Endodermal cell (in vitro differentiated cells): ENCODE measurements at regions not wholly inside any gene's neighbourhood (a gene's known extent, or its start where the extent isn't known, plus 50 kb on each side); places are given as distances from the start of the nearest gene placed in this dataset.

Source experiments
- DNase-seq: peaks from one replicate; pipeline ENCODE4 v3.0.0-alpha.2; 2017
- H3K27ac ChIP-seq: 2 replicates; pipeline ENCODE4 v1.5.1; 2013; ENCODE audit warnings: mild to moderate bottlenecking, low read depth, low read length, moderate library complexity
- H3K27me3 ChIP-seq: 2 replicates; pipeline ENCODE4 v1.6.1; 2013; ENCODE audit warnings: mild to moderate bottlenecking, low read length, moderate library complexity; ENCODE audit not compliant: insufficient read depth, control insufficient read depth, poor library complexity, severe bottlenecking
- H3K36me3 ChIP-seq: 2 replicates; pipeline ENCODE4 v1.7.0; 2013; ENCODE audit warnings: mild to moderate bottlenecking, low read length, moderate library complexity; ENCODE audit not compliant: control insufficient read depth, insufficient read depth
- H3K4me1 ChIP-seq: one replicate; pipeline ENCODE4 v1.7.0; 2013; ENCODE audit warnings: low read length; ENCODE audit not compliant: control insufficient read depth, insufficient read depth
- H3K4me3 ChIP-seq: 2 replicates; pipeline ENCODE4 v1.5.1; 2013; ENCODE audit warnings: mild to moderate bottlenecking, low read length, moderate library complexity
- H3K9ac ChIP-seq: 2 replicates; pipeline ENCODE4 v1.6.1; 2013; ENCODE audit warnings: mild to moderate bottlenecking, low read length, moderate library complexity; ENCODE audit not compliant: poor library complexity, severe bottlenecking; ENCODE audit errors: extremely low read depth
- H3K9me3 ChIP-seq: 2 replicates; pipeline ENCODE4 v1.6.1; 2013; ENCODE audit warnings: mild to moderate bottlenecking, low read length, moderate library complexity; ENCODE audit not compliant: control insufficient read depth
- H3K27ac Mint-ChIP-seq: 2 replicates; pipeline ENCODE4 v1.8.0; 2020; ENCODE audit warnings: mixed read lengths
- H3K27me3 Mint-ChIP-seq: 2 replicates; pipeline ENCODE4 v1.8.0; 2021; ENCODE audit warnings: mild to moderate bottlenecking, mixed read lengths; ENCODE audit not compliant: insufficient read depth
- H3K36me3 Mint-ChIP-seq: 2 replicates; pipeline ENCODE4 v1.8.0; 2020; ENCODE audit warnings: low read depth, mixed read lengths
- H3K4me1 Mint-ChIP-seq: 2 replicates; pipeline ENCODE4 v1.8.0; 2020; ENCODE audit warnings: mixed read lengths
- H3K4me3 Mint-ChIP-seq: 2 replicates; pipeline ENCODE4 v1.8.0; 2020; ENCODE audit warnings: mild to moderate bottlenecking, moderate library complexity, mixed read lengths
- H3K9me3 Mint-ChIP-seq: 2 replicates; pipeline ENCODE4 v1.8.0; 2020; ENCODE audit warnings: mild to moderate bottlenecking, mixed read lengths
- WGBS, 2 experiments: methylation state at CpG; one replicate each; pipeline versions ENCODE4 v1.1.5 to v1.1.7; 2013; ENCODE audit warnings: missing lambda C conversion rate in 2 of 2, mixed read lengths in 1 of 2; ENCODE audit not compliant: insufficient coverage in 1 of 2, insufficient read length in 1 of 2; 5-methylcytosine and 5-hydroxymethylcytosine counted together
- TF ChIP-seq, protein P1 (sequence below): fragments of 200-600 bp; sonication (generic); conservative IDR thresholded peaks from 2 replicates; pipeline ENCODE4 v1.5.0; 2021; ENCODE audit warnings: antibody characterized with exemption, mild to moderate bottlenecking

DNA sequence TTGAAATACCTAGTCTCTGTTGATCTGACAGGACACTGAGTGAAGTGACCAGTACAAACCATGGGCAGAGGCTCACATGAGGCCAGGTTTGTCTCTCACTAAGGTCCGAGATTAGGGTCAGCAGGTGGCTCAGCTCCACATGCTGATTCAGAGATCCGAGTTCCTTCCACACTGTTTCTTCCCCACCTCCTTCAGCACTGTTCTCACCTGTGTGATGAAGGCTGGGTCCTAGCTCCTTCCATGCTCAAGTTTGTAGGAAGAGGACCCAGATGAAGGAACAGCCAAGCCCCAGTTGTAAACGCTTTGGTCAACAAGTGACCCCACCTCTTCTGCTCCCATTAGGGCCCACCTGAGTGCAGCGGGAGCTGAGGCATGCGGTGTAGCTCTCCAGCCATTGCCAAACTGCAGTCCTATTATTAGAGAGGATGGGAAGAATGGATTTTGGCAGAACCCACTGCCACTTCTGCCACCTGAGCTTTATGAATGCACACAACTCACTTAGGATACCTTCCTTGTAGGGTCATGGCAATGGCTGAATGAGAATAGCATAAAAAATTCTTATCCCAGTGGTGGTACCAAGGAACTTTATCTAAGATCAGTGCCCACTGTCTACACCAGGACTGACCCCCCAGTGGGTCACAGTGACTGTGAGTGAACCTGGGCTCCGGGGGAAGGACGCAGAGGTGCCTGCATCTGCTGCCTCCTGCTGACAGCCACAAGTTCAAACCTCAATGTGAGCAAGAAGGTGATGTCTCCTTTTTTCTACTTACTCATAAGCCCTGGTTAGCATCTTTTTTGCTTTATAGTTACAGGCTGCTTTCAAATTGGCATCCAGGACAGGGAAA lies 324.8 kb upstream of the HS6ST1 start:
- 83% methylated on average over 2 to 7 of the region's 7 CpGs for WGBS, 2 experiments
- Mint-ChIP-seq H3K4me1 (peaks cover 64% of the 10 kb centered on the region), H3K9me3 (no peaks in the 10 kb centered on the region), H3K4me3 (no peak overlapping the region), H3K27me3 (peaks cover 18% of the 10 kb centered on the region), H3K27ac (no peak overlapping the region), H3K36me3 (no peaks in the 10 kb centered on the region)
- H3K27ac ChIP-seq = peak overlapping the region; percentile 96
- no peaks in the 10 kb centered on the region for H3K27me3 ChIP-seq
- peaks cover 21% of the 10 kb centered on the region for H3K4me1 ChIP-seq
- no peak overlapping the region for H3K4me3 ChIP-seq
- TF ChIP-seq, protein P1, sequence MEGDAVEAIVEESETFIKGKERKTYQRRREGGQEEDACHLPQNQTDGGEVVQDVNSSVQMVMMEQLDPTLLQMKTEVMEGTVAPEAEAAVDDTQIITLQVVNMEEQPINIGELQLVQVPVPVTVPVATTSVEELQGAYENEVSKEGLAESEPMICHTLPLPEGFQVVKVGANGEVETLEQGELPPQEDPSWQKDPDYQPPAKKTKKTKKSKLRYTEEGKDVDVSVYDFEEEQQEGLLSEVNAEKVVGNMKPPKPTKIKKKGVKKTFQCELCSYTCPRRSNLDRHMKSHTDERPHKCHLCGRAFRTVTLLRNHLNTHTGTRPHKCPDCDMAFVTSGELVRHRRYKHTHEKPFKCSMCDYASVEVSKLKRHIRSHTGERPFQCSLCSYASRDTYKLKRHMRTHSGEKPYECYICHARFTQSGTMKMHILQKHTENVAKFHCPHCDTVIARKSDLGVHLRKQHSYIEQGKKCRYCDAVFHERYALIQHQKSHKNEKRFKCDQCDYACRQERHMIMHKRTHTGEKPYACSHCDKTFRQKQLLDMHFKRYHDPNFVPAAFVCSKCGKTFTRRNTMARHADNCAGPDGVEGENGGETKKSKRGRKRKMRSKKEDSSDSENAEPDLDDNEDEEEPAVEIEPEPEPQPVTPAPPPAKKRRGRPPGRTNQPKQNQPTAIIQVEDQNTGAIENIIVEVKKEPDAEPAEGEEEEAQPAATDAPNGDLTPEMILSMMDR = no peak
- no peak overlapping the region for H3K9ac ChIP-seq
- no peaks in the 10 kb centered on the region for H3K36me3 ChIP-seq
- H3K9me3 ChIP-seq = no peaks in the 10 kb centered on the region
- peak; percentile 47 for DNase-seq

DNA sequence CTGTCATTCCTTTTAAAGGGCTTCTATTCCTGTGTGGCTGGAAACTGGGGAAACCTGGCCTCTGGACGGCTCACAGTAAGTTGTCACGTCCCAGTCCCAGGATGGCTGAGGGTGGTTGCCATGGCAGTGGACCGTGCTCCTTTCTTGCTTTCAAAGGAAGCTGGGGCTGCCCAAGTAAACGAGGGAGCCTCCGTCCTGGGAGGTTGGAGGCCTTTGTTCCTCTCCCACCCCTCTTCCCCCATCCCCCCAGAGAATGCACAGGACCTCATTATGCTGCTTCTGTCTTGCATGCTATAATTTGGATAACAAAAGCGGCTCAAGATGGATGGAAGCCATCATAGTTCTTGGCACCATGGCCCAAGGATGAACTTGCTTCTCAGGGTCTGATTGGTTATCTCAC lies 325.5 kb upstream of the HS6ST1 start:
- TF ChIP-seq, protein P1 = no peak
- H3K9me3 ChIP-seq = no peaks in the 10 kb centered on the region
- no peaks in the 10 kb centered on the region for H3K36me3 Mint-ChIP-seq
- peak overlapping the region; percentile 96 for H3K27ac ChIP-seq
- no peak overlapping the region for H3K4me3 Mint-ChIP-seq
- H3K27me3 ChIP-seq = no peaks in the 10 kb centered on the region
- no peaks in the 10 kb centered on the region for H3K36me3 ChIP-seq
- DNase-seq = peak; percentile 62
- 48 to 72% methylated on average over 3 to 6 of the region's 6 CpGs for WGBS, 2 experiments
- peak overlapping the region; percentile 58 for H3K27ac Mint-ChIP-seq
- no peaks in the 10 kb centered on the region for H3K9me3 Mint-ChIP-seq
- peaks cover 18% of the 10 kb centered on the region for H3K27me3 Mint-ChIP-seq
- peaks cover 57% of the 10 kb centered on the region for H3K4me1 Mint-ChIP-seq
- H3K4me1 ChIP-seq = peaks cover 14% of the 10 kb centered on the region
- H3K9ac ChIP-seq = no peak overlapping the region
- H3K4me3 ChIP-seq = no peak overlapping the region

GRCh38 chr2:128644718-128645256 lies 326.1 kb upstream of the HS6ST1 start:
- TF ChIP-seq, protein P1 = peak; percentile 82
- Mint-ChIP-seq H3K4me1 (peaks cover 51% of the 10 kb centered on the region), H3K27me3 (peaks cover 18% of the 10 kb centered on the region), H3K27ac (peak overlapping the region; percentile 58), H3K9me3 (no peaks in the 10 kb centered on the region), H3K36me3 (no peaks in the 10 kb centered on the region), H3K4me3 (peak overlapping the region; percentile 6)
- Histone ChIP-seq H3K9ac (no peak overlapping the region), H3K36me3 (no peaks in the 10 kb centered on the region), H3K27ac (peak overlapping the region; percentile 96), H3K4me3 (no peak overlapping the region), H3K9me3 (no peaks in the 10 kb centered on the region), H3K27me3 (no peaks in the 10 kb centered on the region), H3K4me1 (peaks cover 12% of the 10 kb centered on the region)
- WGBS, 2 experiments = 13% methylated on average over 2 of the region's 2 CpGs; no CpG with 5 or more reads in 1 of the 2 experiments
- DNase-seq = peak; percentile 90
